ENCODE measurements at regions not wholly inside any gene's neighbourhood (a gene's known extent, or its start where the extent isn't known, plus 50 kb on each side); places are given as distances from the start of the nearest gene placed in this dataset.

- no peak overlapping the region for H3K4me3 ChIP-seq
- POLR2A ChIA-PET: no interaction called here
- TF ChIP-seq KDM1A (IDR thresholded peaks at IDR 0.05; ENCODE audit: low read depth): no peak
- no peak for TF ChIP-seq HDAC2 (IDR thresholded peaks at IDR 0.05)
- no peak for TF ChIP-seq EHMT2 (IDR thresholded peaks at IDR 0.05; ENCODE audit: low read depth)
- no peak for TF ChIP-seq SREBF2 (IDR thresholded peaks at IDR 0.05)
- TF ChIP-seq POLR2A (IDR thresholded peaks at IDR 0.05; ENCODE audit: low read length): no peak
- TF ChIP-seq RNF2 (IDR thresholded peaks at IDR 0.05; ENCODE audit: borderline replicate concordance, low read depth): no peak
- no peak for TF ChIP-seq HOXB5 (CRISPR knock-in tag; IDR thresholded peaks at IDR 0.05)
- TF ChIP-seq EHF (CRISPR knock-in tag; IDR thresholded peaks at IDR 0.05): no peak
- TF ChIP-seq JUNB (IDR thresholded peaks at IDR 0.05): no peak
- TF ChIP-seq NFE2L2 (conservative IDR thresholded peaks at IDR 0.05; ENCODE audit: low read length): no peak
- no peak for TF ChIP-seq REST (IDR thresholded peaks at IDR 0.05)
- TF ChIP-seq E2F6 (IDR thresholded peaks at IDR 0.05; ENCODE audit: borderline replicate concordance, low read depth): no peak
- no peak for TF ChIP-seq EP300 (IDR thresholded peaks at IDR 0.05)
- TF ChIP-seq ESRRA (IDR thresholded peaks at IDR 0.05; ENCODE audit: borderline replicate concordance, low read length): no peak
- CTCF ChIA-PET: interaction anchor here (1.3 to 3.2 kb wide), 2 partner anchors 19 kb away, joined by 3 to 22 read pairs; no protein-coding TSS in a partner anchor
- no peak overlapping the region for H3K4me2 ChIP-seq
- WGBS (ENCODE audit: missing lambda C conversion rate): 71% methylated on average over 6 of the region's 6 CpGs
- H3K27ac ChIP-seq: no peak overlapping the region
- FAIRE-seq: no peak
- no peak for DNase-seq (ENCODE audit: low read depth in 1 of 2, low spot score in 1 of 2)
- no peak for ATAC-seq
- no peaks in the 10 kb centered on the region for H3K4me1 ChIP-seq
- H3K9me3 ChIP-seq: no peaks in the 10 kb centered on the region
Measured at GRCh38 chr2:176473851-176474250, 204.6 kb downstream of the MTX2 start.

GRCh38 chr2:176477336-176477735 is 208.1 kb downstream of the MTX2 start:
- DNase-seq (ENCODE audit: low read depth in 1 of 2, low spot score in 1 of 2) (no peak), ATAC-seq (no peak), FAIRE-seq (no peak)
- Histone ChIP-seq H3K4me2 (no peak overlapping the region), H3K27ac (no peak overlapping the region), H3K4me1 (no peaks in the 10 kb centered on the region), H3K9me3 (no peaks in the 10 kb centered on the region), H3K4me3 (no peak overlapping the region)
- TF ChIP-seq MAZ (IDR thresholded peaks at IDR 0.05; ENCODE audit: borderline replicate concordance, low read depth, low read length): no peak
- no peak for TF ChIP-seq JUN (IDR thresholded peaks at IDR 0.05)
- no peak for TF ChIP-seq RNF2 (IDR thresholded peaks at IDR 0.05; ENCODE audit: borderline replicate concordance, low read depth)
- no peak for TF ChIP-seq TFCP2L1 (CRISPR knock-in tag; IDR thresholded peaks at IDR 0.05)
- 91% methylated on average over 1 of the region's 1 CpG for WGBS (ENCODE audit: missing lambda C conversion rate)
- ChIA-PET POLR2A (no interaction called here), CTCF (interaction anchor here (1.2 to 1.4 kb wide), 2 partner anchors 22 to 161 kb away, joined by 6 to 8 read pairs; no protein-coding TSS in a partner anchor)

GRCh38 chr2:176479961-176480360 is 210.7 kb downstream of the MTX2 start:
- no peaks in the 10 kb centered on the region for H3K4me1 ChIP-seq
- ATAC-seq (no peak), DNase-seq (ENCODE audit: low read depth in 1 of 2, low spot score in 1 of 2) (no peak), FAIRE-seq (no peak)
- H3K4me2 ChIP-seq: no peak overlapping the region
- CTCF ChIA-PET: interaction anchor here (2.4 to 2.5 kb wide), 2 partner anchors 74 to 340 kb away, joined by 6 to 9 read pairs; no protein-coding TSS in a partner anchor
- POLR2A ChIA-PET: no interaction called here
- TF ChIP-seq NPAS2 (CRISPR knock-in tag; IDR thresholded peaks at IDR 0.05; ENCODE audit: borderline replicate concordance) (no peak), HES2 (IDR thresholded peaks at IDR 0.05) (no peak), RARB (CRISPR knock-in tag; IDR thresholded peaks at IDR 0.05) (no peak), KDM5A (IDR thresholded peaks at IDR 0.05) (no peak), HOXA7 (CRISPR knock-in tag; IDR thresholded peaks at IDR 0.05) (no peak), GATA3 (IDR thresholded peaks at IDR 0.05; ENCODE audit: borderline replicate concordance) (no peak), KDM1A (IDR thresholded peaks at IDR 0.05; ENCODE audit: low read depth) (no peak), RAD21 (conservative IDR thresholded peaks at IDR 0.05 in 1 of 2, IDR thresholded peaks at IDR 0.05 in 1 of 2) (no peak), HOXB5 (CRISPR knock-in tag; IDR thresholded peaks at IDR 0.05) (no peak), CTCF (IDR thresholded peaks at IDR 0.05) (no peak), CBX8 (IDR thresholded peaks at IDR 0.05) (no peak), POLR2A (IDR thresholded peaks at IDR 0.05; ENCODE audit: low read length) (no peak), HOXB13 (CRISPR knock-in tag; IDR thresholded peaks at IDR 0.05; ENCODE audit: low read depth) (no peak), MAZ (IDR thresholded peaks at IDR 0.05; ENCODE audit: borderline replicate concordance, low read depth, low read length) (no peak)
- H3K9me3 ChIP-seq: no peaks in the 10 kb centered on the region
- 60% methylated on average over 1 of the region's 1 CpG for WGBS (ENCODE audit: missing lambda C conversion rate)
- no peak overlapping the region for H3K27ac ChIP-seq
- H3K4me3 ChIP-seq: no peak overlapping the region

Measured in A549 (cell line).